ENCODE measurements at regions not wholly inside any gene's neighbourhood (a gene's known extent, or its start where the extent isn't known, plus 50 kb on each side); places are given as distances from the start of the nearest gene placed in this dataset.

GRCh38 chr19:28887920-28888618 is 324.9 kb downstream of the UQCRFS1 start:
- no peak for DNase-seq (ENCODE audit: low spot score)
- no peak overlapping the region for H3K27ac Mint-ChIP-seq

GRCh38 chr19:28886708-28887107 is 326.2 kb downstream of the UQCRFS1 start:
- Mint-ChIP-seq H3K36me3 (ENCODE audit: low read depth) (no peaks in the 10 kb centered on the region), H3K27ac (no peak overlapping the region), H3K27me3 (ENCODE audit: low read depth) (peaks cover 2% of the 10 kb centered on the region), H3K9me3 (no peaks in the 10 kb centered on the region), H3K4me1 (ENCODE audit: low read depth) (no peaks in the 10 kb centered on the region), H3K4me3 (ENCODE audit: low read depth) (no peak overlapping the region)
- intact Hi-C loops (cut with micrococcal nuclease): no loop called here
- no peak for DNase-seq (ENCODE audit: low spot score)

More at GRCh38 chr19:28887920-28888618, 324.9 kb downstream of the UQCRFS1 start:
- H3K27me3 Mint-ChIP-seq (ENCODE audit: low read depth): no peaks in the 10 kb centered on the region
- H3K4me3 Mint-ChIP-seq (ENCODE audit: low read depth): no peak overlapping the region
- no peaks in the 10 kb centered on the region for H3K9me3 Mint-ChIP-seq
- intact Hi-C loops (cut with micrococcal nuclease): no loop called here
- H3K4me1 Mint-ChIP-seq (ENCODE audit: low read depth): no peaks in the 10 kb centered on the region
- no peaks in the 10 kb centered on the region for H3K36me3 Mint-ChIP-seq (ENCODE audit: low read depth)

DNA sequence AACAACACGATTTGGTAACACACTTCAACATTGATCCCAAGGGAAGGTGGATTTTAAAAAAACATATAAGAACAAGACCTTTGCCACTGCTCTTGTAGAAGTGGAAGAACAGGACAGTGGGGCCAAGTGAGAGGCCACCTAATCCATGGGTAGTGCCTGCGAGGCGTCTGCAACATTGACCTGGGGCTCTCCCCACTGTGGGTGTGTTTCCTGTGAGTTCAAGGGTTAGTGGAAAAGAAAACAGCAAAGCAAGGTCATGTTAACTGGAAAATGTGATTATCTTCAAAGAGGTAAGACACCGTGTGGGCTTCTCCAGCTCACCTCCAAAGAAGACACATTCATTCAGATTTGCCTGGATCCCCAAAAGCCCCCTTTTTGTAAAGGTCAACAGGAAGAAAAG is 327.0 kb downstream of the UQCRFS1 start:
- Mint-ChIP-seq H3K36me3 (ENCODE audit: low read depth) (no peaks in the 10 kb centered on the region), H3K4me3 (ENCODE audit: low read depth) (no peak overlapping the region), H3K9me3 (no peaks in the 10 kb centered on the region), H3K27ac (no peak overlapping the region), H3K4me1 (ENCODE audit: low read depth) (no peaks in the 10 kb centered on the region), H3K27me3 (ENCODE audit: low read depth) (peaks cover 2% of the 10 kb centered on the region)
- intact Hi-C loops (cut with micrococcal nuclease): no loop called here
- DNase-seq (ENCODE audit: low spot score): no peak

DNA sequence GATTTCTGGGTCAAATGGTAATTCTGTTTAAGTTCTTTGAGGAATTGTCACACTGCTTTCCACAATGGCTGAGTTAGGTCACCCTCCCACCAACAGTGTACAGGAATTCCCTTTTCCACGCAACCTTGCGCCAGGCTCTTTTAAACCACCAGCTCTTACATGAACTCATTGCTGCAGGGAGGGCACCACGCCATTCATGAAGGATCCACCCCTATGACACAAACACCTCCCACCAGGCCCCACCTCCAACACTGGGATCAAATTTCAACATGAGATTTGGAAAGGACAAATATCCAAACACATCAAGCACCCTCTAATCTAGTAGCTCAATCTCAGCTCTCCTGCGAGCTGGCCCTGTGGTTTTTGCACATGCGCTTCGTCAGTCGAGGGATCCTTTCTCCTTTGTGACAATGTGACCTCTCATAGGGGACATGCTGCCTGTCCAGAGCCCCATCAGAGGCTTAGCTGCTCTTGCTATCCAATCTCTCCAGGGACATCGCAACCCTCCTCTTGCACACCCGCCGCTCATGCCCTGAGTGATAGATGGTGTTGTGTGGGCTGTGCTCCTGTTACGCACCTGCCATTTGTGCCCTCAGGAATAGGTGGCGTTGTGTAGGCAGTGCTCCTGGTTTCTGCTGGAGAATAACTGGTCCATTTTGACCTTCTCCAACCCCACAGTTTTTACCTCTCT is 328.0 kb downstream of the UQCRFS1 start:
- Mint-ChIP-seq H3K27ac (no peak overlapping the region), H3K4me1 (ENCODE audit: low read depth) (no peaks in the 10 kb centered on the region), H3K36me3 (ENCODE audit: low read depth) (no peaks in the 10 kb centered on the region), H3K4me3 (ENCODE audit: low read depth) (no peak overlapping the region), H3K9me3 (no peaks in the 10 kb centered on the region), H3K27me3 (ENCODE audit: low read depth) (peaks cover 2% of the 10 kb centered on the region)
- intact Hi-C loops (cut with micrococcal nuclease): loop anchor here (5.0 kb wide), 1 partner anchor 418 kb away; no protein-coding TSS in a partner anchor
- no peak for DNase-seq (ENCODE audit: low spot score)

GRCh38 chr19:28883241-28883693 is 329.7 kb downstream of the UQCRFS1 start:
- intact Hi-C loops (cut with micrococcal nuclease): loop anchor here (5.0 kb wide), 1 partner anchor 416 kb away; no protein-coding TSS in a partner anchor
- no peak for DNase-seq (ENCODE audit: low spot score)
- H3K27ac Mint-ChIP-seq: no peak overlapping the region
- H3K27me3 Mint-ChIP-seq (ENCODE audit: low read depth): peaks cover 2% of the 10 kb centered on the region
- H3K4me1 Mint-ChIP-seq (ENCODE audit: low read depth): no peaks in the 10 kb centered on the region
- no peaks in the 10 kb centered on the region for H3K36me3 Mint-ChIP-seq (ENCODE audit: low read depth)
- no peaks in the 10 kb centered on the region for H3K9me3 Mint-ChIP-seq
- H3K4me3 Mint-ChIP-seq (ENCODE audit: low read depth): no peak overlapping the region

- Mint-ChIP-seq H3K36me3 (ENCODE audit: low read depth) (no peaks in the 10 kb centered on the region), H3K4me3 (ENCODE audit: low read depth) (no peak overlapping the region)
- intact Hi-C loops (cut with micrococcal nuclease): loop anchor here (5.0 kb wide), 1 partner anchor 416 kb away; no protein-coding TSS in a partner anchor
Observed at GRCh38 chr19:28882818-28883217, 330.1 kb downstream of the UQCRFS1 start.

GRCh38 chr19:28881616-28882015 is 331.3 kb downstream of the UQCRFS1 start:
- Mint-ChIP-seq H3K4me1 (ENCODE audit: low read depth) (no peaks in the 10 kb centered on the region), H3K4me3 (ENCODE audit: low read depth) (no peak overlapping the region), H3K27ac (no peak overlapping the region), H3K36me3 (ENCODE audit: low read depth) (no peaks in the 10 kb centered on the region), H3K27me3 (ENCODE audit: low read depth) (peaks cover 2% of the 10 kb centered on the region), H3K9me3 (no peaks in the 10 kb centered on the region)
- DNase-seq (ENCODE audit: low spot score): no peak
- intact Hi-C loops (cut with micrococcal nuclease): loop anchor here (5.0 kb wide), 1 partner anchor 414 kb away; no protein-coding TSS in a partner anchor

More at GRCh38 chr19:28882818-28883217, 330.1 kb downstream of the UQCRFS1 start:
- H3K27me3 Mint-ChIP-seq (ENCODE audit: low read depth): peaks cover 2% of the 10 kb centered on the region
- no peak for DNase-seq (ENCODE audit: low spot score)
- no peaks in the 10 kb centered on the region for H3K9me3 Mint-ChIP-seq
- H3K4me1 Mint-ChIP-seq (ENCODE audit: low read depth): no peaks in the 10 kb centered on the region
- no peak overlapping the region for H3K27ac Mint-ChIP-seq

DNA sequence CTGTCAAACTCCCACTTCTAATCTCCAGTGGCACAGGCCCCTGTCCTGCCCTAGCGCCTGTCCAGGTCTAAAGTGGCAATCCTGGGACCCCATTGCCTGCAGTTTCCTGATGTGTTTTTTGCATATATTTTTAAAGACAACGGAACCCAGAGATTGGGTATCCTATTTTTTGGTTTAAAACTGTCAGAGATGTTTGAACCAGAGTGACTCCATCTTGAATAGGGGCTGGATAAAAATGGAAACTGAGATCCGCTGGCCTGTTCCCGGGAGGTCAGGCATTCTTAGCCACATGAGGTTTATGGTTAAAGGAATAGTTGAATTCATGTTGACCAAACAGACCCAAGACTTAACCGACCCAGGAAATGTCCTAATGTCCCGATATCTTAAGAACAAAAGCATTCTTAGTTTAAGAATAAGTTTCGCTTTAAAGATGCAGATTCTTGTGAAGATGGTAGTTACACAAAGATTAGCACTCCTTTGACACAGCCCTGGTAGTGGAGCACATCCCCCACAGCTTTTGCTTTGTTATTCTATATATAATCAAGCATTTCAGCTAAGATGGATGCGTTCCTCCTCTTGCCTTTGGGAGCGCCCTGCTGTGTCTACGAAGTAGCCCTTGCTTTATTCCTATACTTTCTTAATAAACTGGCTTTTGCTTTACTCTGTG is 332.1 kb downstream of the UQCRFS1 start:
- H3K9me3 Mint-ChIP-seq: no peaks in the 10 kb centered on the region
- intact Hi-C loops (cut with micrococcal nuclease): loop anchor here (5.0 kb wide), 1 partner anchor 414 kb away; no protein-coding TSS in a partner anchor
- peaks cover 2% of the 10 kb centered on the region for H3K27me3 Mint-ChIP-seq (ENCODE audit: low read depth)
- DNase-seq (ENCODE audit: low spot score): no peak
- H3K36me3 Mint-ChIP-seq (ENCODE audit: low read depth): no peaks in the 10 kb centered on the region
- H3K4me1 Mint-ChIP-seq (ENCODE audit: low read depth): no peaks in the 10 kb centered on the region
- no peak overlapping the region for H3K4me3 Mint-ChIP-seq (ENCODE audit: low read depth)
- no peak overlapping the region for H3K27ac Mint-ChIP-seq

DNA sequence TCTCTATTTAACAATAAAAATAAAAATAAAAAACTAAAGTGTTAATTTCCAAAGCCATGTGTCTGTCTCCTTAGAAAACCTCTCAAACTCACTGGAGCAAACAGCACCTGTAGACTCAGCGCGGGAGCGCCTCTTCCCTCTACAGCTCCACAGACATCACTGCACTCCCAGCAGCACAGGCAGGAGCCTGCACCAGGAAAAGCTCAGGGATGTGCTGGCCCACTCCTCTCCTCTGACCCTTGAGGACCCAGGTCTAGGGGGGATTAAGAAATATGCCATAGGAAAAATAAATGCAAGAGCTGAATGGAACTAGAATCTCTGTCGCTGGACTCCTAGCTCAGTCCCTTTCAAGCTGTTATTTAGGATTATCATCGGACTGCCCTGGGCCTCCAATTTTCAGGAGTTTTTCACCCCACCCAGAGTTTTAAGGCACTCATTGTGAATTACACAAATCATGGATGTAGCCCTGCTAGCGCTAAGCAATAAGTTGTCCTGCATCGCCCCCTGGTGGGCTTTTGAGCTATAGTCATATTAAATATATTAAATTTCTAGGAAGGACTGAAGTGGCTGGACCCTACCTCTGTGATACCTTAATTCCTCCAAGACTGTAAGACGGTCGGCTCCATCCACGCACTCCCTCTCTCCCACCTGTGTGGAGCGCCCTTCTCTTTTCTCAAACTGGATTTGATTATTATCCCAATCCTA is 333.9 kb downstream of the UQCRFS1 start:
- Mint-ChIP-seq H3K27ac (no peak overlapping the region), H3K4me3 (ENCODE audit: low read depth) (no peak overlapping the region), H3K27me3 (ENCODE audit: low read depth) (peaks cover 2% of the 10 kb centered on the region), H3K9me3 (no peaks in the 10 kb centered on the region), H3K4me1 (ENCODE audit: low read depth) (no peaks in the 10 kb centered on the region), H3K36me3 (ENCODE audit: low read depth) (no peaks in the 10 kb centered on the region)
- DNase-seq (ENCODE audit: low spot score): peak; percentile 19
- intact Hi-C loops (cut with micrococcal nuclease): loop anchor here (1.0 kb wide), 1 partner anchor 142 kb away; no protein-coding TSS in a partner anchor

DNA sequence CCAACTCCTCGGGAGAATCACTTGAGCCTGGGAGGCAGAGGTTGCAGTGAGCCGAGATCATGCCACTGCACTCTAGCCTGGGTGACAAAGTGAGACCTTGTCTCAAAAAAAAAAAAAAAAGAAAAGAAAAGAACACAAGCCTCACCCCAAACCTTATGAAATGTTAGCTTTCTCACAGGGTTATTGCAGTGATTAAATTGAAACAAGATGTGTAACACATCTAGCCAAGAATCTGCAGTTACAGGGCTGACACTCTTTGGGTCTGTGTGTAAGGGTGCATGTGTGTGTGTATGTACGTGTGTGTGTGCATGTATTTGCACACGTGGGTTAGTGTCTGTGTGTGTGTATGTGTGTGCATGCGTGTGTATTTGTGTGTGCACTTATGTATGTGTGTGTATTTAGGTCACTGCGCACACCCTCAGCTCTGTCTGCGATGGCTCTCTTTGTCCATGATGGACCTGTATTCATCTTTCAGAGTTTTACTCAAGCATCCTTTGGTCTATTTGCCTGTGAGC is 336.3 kb downstream of the UQCRFS1 start:
- H3K4me1 Mint-ChIP-seq (ENCODE audit: low read depth): no peaks in the 10 kb centered on the region
- no peaks in the 10 kb centered on the region for H3K9me3 Mint-ChIP-seq
- H3K27me3 Mint-ChIP-seq (ENCODE audit: low read depth): no peaks in the 10 kb centered on the region
- no peaks in the 10 kb centered on the region for H3K36me3 Mint-ChIP-seq (ENCODE audit: low read depth)
- H3K27ac Mint-ChIP-seq: no peak overlapping the region
- intact Hi-C loops (cut with micrococcal nuclease): no loop called here
- DNase-seq (ENCODE audit: low spot score): no peak
- no peak overlapping the region for H3K4me3 Mint-ChIP-seq (ENCODE audit: low read depth)

DNA sequence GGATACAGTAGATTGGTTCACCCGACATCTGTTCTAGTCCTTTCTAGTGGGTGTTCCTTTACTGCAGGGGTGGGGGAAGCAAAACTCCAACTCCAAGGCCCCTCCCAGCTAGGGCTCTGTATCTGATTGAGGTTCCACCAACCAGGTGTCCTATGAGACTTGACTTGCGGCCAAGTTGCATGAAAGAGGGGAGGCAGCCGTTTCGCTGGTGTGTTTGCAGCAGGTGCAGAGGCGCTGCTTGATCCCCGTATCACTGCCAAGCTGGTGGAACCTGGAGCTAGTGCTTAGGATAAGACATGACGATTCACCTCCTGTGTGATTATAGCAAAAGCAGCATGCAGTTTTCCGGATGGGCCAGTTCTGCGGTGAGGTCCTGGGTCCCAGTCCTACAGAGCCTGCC is 338.2 kb downstream of the UQCRFS1 start:
- Mint-ChIP-seq H3K4me1 (ENCODE audit: low read depth) (no peaks in the 10 kb centered on the region), H3K9me3 (no peaks in the 10 kb centered on the region), H3K27ac (no peak overlapping the region), H3K4me3 (ENCODE audit: low read depth) (no peak overlapping the region), H3K36me3 (ENCODE audit: low read depth) (no peaks in the 10 kb centered on the region), H3K27me3 (ENCODE audit: low read depth) (no peaks in the 10 kb centered on the region)
- DNase-seq (ENCODE audit: low spot score): no peak
- intact Hi-C loops (cut with micrococcal nuclease): no loop called here

DNA sequence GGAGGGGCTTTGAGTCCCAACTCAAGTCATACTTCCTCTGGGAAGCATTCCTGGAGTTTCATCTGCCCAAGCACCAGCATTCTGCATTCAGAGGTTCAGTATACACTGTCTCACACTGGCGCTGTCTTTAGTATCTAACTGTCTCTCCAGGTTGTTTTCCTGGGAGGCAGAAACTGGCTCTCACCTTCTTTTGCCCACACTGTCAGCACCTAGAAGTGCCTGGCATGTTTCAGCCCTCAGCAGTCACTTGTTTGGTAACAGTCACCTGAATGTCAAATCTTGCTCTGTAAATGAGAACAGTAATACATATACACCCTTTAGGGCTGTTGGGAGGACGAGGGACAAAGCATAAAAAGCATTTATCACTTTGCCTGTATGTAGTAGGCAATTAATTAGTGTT is 339.6 kb downstream of the UQCRFS1 start:
- Mint-ChIP-seq H3K36me3 (ENCODE audit: low read depth) (no peaks in the 10 kb centered on the region), H3K9me3 (no peaks in the 10 kb centered on the region), H3K4me3 (ENCODE audit: low read depth) (no peak overlapping the region), H3K27me3 (ENCODE audit: low read depth) (no peaks in the 10 kb centered on the region), H3K27ac (no peak overlapping the region), H3K4me1 (ENCODE audit: low read depth) (no peaks in the 10 kb centered on the region)
- intact Hi-C loops (cut with micrococcal nuclease): no loop called here
- DNase-seq (ENCODE audit: low spot score): no peak
